Non-pigmented ciliary epithelial cell (primary cell): ENCODE measurements at regions not wholly inside any gene's neighbourhood (a gene's known extent, or its start where the extent isn't known, plus 50 kb on each side); places are given as distances from the start of the nearest gene placed in this dataset.

Experiments used
- DNase-seq: peaks from one replicate; pipeline ENCODE4 v3.0.0-alpha.2; 2010; ENCODE audit warnings: low read depth

DNA sequence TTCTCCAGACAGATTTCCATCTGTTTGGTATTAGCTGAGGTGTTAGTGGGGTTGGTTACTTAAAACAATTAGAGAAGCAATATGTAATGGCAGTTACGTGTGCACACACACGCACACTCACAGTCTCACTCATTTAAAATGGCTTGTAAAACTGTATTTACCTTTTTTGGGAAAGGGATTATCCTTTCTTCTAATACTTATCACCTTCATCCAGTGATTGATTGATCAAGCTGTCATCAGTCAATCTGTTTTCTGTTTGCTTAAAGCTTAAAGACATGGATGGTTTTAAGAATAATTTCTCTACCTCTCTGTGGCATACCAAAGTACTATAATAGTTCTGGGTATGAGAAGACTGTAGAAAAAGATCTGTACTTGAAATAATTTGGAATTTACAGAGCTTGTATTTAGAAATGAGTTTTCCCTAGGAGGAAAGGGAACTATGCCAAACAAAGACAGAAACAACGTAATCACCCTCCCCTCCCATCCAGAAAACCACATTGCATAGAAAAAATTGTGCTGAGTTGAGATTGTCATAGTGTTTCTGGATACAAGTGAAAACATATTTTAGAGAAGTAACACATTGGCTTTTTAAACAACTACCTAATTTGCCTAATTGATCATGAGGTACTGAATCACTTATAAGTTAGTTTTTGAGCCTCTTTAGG is 455.8 kb downstream of the PCNX1 start:
- DNase-seq, result no peak

DNA sequence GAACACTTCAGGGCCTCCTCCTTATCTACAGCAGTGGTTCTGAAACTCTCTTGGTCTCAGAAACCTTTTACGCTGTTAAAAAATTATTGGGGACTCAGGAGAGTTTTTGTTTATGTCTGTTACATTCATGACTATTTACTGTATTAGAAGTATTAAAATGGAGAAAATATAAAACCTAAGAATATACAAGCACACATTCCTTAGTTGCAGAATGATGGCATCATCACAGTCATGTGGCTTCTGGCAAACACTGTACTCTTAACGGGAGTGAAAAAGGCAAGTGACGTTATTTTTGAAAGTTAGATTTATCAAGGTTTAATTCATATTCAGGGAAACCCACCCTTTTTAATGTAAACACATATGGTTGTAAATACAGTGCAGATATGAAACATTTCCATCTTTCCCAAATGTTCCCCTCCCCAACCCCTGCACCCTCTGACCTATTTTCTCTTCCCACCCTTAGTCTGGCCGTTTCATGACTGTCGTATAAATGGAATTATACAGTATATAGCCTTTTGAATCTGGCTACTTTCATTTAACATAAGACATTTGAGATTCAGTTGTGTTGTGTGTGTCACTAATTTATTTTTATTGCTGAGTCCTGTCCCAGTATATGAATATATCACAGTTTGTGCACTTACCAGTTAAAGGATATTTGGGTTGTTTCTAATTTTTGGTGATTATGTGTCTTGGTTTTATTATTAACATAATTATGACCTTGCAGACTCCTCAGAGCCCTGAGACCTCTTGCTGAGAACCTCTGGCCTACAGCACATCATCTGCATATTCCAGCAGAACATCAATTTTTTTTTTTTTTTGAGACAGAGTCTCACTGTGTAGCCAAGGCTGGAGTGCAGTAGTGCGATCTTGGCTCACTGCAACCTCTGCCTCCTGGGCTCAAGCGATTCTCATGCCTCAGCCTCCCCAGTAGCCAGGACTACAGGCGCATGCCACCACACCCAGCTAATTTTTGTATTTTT is 457.0 kb downstream of the PCNX1 start:
- DNase-seq, result peak; percentile 41

DNA sequence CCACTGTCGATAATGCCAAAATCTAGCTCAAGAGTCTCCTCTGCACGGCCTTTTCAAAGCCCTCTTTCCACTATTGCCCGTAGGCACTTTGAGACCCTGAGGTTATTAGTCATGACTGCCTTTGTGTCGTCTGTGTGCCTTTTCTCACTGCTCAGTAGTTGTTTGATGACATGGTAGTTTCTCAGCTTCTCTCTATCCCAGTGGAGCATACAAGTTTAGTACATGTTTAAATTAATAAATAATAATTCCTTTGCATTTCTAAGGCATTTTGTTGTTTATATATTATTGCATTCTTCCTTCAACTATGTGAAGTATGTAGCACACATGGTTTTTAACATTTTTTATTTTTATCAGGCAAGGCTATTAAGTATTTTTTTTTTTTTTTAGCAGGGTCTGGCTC is 458.1 kb downstream of the PCNX1 start:
- no peak for DNase-seq

DNA sequence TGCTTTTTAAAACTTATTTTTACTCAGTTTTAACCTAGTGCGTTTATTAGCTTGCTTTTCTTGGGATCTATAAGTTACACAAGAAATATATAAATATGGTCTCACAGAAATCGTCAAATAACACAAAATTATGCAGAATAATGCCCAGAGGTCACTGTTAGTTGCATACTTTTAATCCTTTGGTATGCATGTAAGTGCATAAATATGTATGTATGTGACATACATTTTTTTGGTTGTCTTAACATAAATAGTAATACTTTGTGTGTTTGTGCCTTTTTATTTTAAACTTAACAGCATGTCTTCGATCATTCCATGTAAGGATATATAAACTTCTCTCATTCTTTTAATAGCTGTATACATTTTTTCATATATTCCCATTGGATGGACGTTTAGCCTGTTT is 459.6 kb downstream of the PCNX1 start:
- DNase-seq, result no peak

DNA sequence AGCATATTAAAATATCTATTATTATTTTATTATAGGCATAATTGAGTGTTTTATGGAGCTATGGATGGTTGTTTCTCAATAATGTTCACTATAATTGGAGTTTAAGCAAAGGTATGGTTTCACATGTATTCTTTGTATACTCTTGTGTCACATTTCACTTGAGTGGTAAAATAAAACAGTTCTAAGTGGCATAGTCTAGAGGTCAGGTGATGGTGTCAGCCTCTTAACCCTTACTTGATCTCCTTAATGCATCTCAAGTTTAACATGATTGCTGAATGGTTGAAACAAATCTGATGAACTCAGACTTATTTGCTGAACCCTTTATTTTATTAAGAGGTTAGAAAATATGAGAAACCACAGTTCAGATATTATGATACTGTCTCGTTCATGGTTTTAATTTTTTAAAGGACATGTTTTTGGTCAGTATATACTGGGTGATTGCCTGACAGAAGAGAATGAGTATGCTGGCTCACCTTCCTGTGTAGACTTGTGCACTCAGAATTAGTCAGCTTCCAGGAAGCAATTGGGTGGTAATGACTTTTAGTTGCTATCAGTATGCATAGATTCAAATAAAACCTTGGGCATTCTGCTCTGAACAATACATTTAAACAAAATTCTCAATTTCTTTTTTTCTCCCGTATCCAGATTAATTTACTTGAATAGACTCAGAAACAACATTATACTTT is 464.6 kb downstream of the PCNX1 start:
- DNase-seq, result peak; percentile 43

DNA sequence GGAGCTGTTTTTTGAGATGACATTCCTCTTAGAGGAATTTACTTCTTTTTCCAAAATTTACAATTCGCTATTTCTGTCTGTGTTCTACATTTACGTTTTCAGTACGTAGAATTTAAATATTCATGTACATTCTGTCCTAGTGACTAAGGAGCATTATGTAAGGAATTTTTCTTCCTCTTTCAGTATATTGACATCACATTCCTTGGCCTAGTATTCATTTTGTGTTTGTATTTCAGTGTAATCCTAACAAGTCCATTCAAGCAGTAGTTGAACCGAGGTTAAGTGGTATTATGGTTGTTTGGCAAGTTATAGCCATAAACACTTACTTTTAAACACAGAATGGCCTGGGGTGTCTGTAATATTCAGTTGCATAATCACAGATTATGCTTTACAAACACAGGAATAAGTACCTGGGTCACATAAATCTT is 465.2 kb downstream of the PCNX1 start:
- peak; percentile 78 for DNase-seq

DNA sequence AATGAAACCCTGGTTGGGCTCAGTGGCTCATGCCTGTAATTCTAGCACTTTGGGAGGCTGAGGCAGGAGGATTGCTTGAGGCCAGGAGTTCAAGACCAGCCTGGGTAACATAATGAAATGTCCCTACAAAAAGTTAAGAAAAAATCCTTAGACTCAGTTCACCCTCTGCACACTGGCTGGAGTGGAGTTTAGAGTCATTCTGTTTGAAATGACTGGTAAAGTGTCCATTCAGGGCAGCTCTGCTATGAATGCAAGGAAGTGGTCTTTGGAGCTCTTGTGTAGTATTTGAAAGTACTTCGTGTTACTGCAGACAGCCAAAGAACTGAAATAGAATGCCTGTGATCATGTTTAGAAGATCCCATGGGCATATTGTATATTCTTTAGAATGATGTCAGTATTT is 466.5 kb downstream of the PCNX1 start:
- DNase-seq, result no peak

DNA sequence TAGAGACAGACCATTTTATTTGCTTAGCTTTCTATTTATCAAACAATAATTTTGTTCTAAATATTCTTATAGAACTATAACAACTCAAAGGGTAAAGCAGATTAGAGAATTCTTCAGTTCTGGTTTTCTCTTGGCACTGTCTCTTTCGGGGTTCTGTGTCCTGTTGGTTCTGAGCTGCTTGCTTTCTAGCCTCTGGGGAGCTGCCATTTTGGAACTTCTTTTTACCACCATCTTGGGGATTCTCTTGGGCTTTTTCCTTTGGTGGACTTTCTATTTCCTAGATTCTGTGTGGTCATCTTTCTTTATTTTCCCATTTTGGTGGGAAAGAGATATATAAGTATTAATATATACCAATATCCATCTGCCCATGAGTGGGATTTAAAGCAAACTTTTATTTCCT is 467.7 kb downstream of the PCNX1 start:
- DNase-seq, result no peak

DNA sequence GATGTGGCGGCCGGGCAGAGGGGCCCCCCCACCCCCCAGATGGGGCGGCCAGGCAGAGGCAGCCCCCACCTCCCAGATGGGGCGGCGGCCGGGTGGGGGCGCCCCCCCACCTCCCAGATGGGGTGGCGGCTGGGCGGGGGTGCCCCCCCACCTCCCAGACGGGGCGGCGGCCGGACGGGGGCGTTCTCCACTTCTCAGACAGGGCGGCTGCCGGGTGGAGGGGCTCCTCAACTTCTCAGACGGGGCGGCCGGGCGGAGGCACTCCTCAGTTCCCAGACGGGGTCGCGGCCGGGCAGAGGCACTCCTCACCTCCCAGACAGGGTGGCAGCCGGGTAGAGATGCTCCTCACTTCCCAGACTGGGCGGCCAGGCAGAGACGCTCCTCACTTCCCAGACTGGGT is 469.8 kb downstream of the PCNX1 start:
- no peak for DNase-seq

DNA sequence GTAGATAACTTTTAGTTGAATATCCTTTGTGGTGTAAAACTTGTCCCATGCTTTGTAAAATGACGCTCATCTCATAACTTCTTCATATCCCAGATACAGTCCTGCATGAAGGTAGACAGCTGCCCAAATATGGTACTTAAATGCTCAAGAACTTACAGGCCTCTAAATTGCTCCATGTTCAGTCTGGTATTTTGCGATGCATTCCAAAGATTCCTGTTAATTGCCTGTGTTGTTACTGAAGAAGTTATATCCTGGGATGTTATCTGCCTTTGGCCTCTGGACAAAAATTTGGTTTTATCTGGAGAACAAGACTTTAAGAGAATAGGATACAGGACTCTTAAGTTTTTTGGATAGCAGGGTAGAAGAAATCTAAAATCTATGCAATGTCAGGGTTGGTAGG is 473.0 kb downstream of the PCNX1 start:
- DNase-seq, result peak; percentile 44

DNA sequence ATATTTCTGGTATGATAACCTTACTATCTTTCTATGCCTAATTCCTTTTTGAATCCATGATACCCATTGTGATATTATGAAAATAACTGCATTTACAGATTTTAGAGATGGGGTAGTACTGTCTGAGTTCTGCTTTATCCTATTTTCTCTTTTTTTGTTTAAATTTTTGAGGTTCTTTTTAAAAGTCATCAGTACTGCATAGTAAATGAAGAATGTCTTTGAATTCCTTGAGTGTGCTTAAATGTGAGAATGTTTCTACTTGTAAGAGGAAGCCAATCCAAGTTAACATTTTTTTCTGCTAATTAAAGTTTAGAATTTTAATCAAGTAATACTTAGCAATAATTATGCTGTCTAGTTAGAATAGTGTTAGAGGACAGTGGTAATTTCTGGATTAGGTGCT is 474.6 kb downstream of the PCNX1 start:
- no peak for DNase-seq

DNA sequence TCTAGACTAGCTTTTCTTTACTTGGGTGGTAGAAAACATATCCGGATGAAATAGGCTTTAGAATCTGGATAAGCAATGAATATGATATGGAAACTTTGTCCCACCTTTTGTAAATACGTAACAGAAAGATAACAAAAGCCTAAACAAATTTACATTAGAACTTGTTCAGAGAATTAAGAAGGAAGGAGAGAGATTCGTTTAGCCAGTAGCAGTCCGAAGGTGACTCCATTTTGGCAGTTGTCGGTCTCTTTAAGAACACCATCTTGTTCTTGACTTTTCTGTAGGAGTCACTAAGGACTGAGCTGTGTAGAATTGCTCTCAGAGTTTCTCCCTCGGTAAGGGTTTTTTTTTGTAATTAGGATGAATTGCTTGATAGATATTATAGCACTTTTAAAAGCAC is 475.1 kb downstream of the PCNX1 start:
- DNase-seq, result no peak

DNA sequence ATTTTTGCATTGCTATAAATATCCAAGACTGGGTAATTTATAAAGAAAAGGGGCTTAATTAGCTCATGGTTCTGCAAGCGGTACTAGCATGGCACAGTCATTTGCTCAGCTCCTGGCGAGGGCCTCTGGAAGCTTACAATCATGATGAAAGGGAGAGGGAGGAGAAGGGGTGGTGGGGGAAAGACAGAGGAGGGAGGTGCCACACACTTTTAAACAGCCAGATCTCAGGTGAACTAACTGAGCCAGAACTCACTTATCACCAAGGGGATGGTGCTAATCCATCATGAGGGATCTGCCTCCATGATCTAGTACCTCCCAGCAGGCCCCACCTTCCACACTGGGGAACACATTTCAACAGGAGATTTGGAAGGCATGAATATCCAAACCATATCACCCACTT is 476.3 kb downstream of the PCNX1 start:
- no peak for DNase-seq

DNA sequence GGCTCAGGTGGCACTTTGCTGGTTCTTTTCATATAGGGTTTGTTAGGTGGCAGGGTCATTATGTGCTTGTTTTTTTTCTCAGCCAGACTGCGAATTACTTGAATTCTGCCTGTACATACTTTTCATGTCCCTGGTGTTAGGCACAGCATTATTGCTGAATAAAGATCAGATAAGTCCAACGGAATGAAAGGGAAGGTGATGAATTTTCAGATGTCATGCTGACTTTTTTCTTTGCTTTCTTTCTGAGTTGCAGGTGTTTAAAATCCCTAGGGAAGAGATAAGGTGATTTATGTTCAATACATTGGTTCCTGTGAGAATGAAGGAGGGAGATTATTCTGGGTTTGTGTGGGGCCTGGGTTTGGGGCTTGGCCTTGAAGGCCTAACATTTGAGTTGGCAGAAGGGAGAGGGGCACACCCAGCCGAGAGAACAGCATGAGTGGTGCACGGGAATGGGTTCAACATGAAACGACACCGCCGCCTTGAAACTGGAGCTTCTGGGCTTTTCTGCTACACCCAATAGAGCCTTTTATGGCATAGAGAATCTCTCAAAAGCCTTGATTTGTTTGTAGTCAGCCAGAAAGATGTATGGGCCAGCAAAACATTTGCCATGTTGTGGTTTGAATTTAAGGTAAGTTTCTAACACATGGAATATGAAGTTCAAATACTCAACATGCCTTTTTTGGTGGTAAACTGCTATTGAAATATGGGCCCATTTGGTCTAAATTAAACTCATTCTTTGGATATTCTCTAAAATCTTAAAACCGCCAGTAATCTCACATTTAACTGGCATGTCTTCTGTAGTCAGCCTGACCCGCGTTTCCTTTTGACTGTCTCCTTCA is 477.0 kb downstream of the PCNX1 start:
- DNase-seq, result no peak

DNA sequence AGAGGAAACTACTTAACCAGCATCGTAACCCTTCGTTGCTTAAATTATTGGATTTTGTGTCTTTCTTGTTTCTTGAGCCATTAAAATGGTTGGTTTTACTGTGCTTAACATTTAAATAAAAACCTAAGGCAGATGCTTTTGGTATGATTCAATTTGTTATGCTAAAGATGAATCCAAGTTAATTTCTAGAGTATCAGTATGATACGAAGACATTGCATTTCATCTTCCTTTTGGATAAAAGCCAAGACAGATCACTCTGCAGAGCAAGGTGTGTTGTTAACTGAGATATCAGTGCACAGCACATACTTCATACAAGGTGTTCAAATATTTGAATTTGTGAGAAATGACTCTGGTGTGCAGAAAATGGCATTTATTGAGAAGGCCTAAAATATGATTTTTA is 480.5 kb downstream of the PCNX1 start:
- DNase-seq, result no peak

DNA sequence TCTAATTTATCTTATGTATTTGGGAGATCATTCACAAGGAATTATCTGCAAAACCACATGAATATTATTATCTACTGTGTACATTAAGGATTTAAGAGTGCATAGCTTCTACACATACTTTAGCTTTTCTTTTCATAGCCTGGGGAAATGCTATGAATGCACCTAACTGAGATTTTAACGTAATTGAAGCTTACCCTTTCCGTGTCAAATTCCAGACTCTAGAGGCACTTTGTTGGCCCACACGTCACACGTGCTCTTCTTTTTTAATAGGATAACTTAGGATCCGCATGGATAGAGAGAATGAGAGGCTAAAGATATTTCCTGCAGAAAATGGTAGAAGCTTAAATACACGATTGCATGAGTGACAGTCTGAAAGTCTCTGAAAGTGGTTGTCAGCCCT is 481.1 kb downstream of the PCNX1 start:
- DNase-seq, result no peak

DNA sequence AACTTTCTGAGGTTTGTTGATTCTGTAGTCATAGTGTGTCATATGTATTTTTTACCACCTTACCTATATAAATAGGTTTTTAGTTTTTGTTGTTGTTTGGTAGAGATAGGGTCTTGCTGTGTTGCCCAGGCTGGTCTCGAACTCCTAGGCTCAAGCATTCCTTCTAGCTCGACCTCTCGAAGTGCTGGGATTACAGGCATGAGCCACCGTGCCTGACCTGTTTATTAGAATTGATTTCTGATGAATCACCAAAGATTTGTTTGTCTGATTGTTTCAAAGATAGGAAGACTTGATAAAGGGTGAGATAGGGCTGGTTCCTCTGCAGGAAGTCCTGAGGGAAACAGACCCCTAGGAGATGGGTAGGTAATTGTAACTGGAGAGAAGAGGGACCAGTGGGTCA is 481.6 kb downstream of the PCNX1 start:
- DNase-seq, result no peak

DNA sequence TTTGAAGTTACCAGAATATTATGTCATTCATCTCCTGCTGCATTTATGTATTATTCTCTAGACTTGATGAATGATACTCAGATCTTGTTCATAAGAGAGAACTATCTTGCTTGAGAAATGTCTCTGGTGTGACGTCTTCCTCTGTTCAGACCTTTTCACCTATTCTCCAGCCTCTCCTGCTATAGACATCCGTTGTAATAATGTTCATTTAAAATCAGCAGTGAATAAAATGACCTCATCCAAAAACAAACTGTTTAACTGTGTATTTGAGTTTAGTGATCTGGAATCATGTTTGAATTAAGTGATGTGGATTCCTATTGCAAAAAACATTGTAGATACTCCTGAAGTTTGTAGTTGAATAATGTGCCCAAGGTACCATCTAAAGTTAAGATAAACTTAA is 487.1 kb downstream of the PCNX1 start:
- no peak for DNase-seq

DNA sequence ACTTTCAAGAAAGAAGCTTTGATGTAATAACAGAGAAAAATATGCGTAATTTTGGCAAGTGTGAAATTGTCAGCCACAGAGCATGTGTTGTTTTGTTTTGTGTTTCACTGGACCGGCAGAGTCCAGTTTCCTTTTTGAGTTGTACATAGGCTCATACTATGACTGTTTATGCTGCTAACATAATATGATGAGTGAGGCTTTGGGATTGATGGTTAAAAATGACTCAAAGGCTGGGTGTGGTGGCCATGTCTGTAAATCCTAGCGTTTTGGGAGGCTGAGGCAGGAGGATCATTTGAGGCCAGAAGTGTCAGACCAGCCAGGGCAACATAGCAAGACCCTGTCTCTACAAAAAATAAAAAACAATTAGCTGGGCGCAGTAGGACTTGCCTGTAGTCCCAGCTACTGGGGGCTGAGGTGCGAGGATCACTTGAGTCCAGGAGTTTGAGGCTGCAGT is 487.9 kb downstream of the PCNX1 start:
- no peak for DNase-seq

DNA sequence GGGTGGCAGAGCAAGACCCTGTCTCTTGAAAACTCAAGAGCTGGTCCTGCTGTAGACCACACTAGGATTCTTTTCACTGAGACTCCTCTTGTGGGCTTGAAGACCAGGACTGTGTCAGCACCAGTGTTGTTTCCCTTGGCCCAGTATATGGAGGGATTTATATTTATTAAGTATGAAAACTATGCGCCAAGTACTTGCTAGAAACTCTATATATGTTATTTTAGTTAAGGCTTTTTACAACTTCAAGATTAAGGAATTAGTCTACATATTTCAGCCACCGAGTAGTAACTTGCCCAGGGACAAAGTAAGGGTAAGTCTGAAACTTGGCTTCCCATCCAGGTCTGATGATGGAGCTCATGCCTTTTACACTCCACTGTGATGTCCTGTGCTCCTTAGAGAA is 488.4 kb downstream of the PCNX1 start:
- no peak for DNase-seq

DNA sequence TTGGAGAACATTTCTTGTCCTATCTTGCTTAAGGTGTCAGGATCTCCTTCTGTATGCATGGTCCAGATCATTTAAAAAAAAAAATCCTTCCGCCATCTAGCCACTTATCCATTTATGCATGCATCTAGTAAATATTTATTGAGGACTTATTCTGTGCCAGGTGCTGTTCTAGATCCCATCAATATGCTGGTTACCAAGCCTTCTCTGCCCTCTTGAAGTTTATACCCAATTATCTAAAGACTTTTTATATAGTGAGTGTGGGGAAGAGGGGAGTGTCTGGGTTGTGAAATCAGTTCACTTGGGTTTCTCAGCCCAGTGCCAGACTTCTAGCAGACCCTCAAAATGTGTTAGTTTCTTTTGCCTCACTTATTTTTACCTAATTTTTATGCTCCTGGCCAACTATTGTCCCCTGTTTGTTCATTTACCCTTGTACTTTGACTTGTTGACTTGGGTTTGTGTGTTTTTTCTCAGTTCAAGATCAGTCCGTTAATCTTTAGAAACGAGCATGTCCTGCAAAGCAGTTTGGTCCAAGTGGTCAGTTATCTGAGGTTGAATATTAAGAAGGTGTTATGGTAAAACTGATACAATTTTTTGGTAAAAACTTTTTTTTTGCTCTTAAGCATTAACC is 488.9 kb downstream of the PCNX1 start:
- no peak for DNase-seq
